Tibial artery (tissue), 4 donors: ENCODE measurements at regions not wholly inside any gene's neighbourhood (a gene's known extent, or its start where the extent isn't known, plus 50 kb on each side); places are given as distances from the start of the nearest gene placed in this dataset.

Experiments used
- DNase-seq, 2 donors: peaks; one replicate each; pipeline ENCODE4 v3.0.0-alpha.2; 2019
- H3K27ac ChIP-seq, 2 donors: fragments of 200-600 bp; sonication (generic) in 1 of 2; 1 replicate in 1 of 2; 2 replicates in 1 of 2; pipeline ENCODE4 v1.5.1; 2018 to 2019; ENCODE audit warnings: mild to moderate bottlenecking in 1 of 2
- H3K27me3 ChIP-seq, 2 donors: fragments of 200-600 bp; sonication (generic) in 1 of 2; one replicate each; pipeline versions ENCODE4 v1.5.1 to v1.6.0; 2016 to 2019
- H3K36me3 ChIP-seq, 3 donors: fragments of 200-600 bp; sonication (generic) in 2 of 3; one replicate each; pipeline ENCODE4 v1.5.1; 2016 to 2019; ENCODE audit warnings: mild to moderate bottlenecking in 2 of 3
- H3K4me1 ChIP-seq, 4 donors: fragments of 200-600 bp; sonication (generic) in 2 of 4; 1 replicate in 3 of 4; 2 replicates in 1 of 4; pipeline ENCODE4 v1.5.1; 2016 to 2019
- H3K4me3 ChIP-seq, 2 donors: fragments of 200-600 bp; sonication (generic) in 1 of 2; 1 replicate in 1 of 2; 2 replicates in 1 of 2; pipeline ENCODE4 v1.5.1; 2018 to 2019; ENCODE audit warnings: mild to moderate bottlenecking in 2 of 2
- H3K9me3 ChIP-seq, 3 donors: fragments of 200-600 bp; sonication (generic) in 1 of 3; one replicate each; pipeline ENCODE4 v1.5.1; 2016 to 2019
- intact Hi-C: fragments of 100-400 bp; cut with DNase I; formaldehyde crosslinking; loops from one replicate; pipeline ENCODE4 v1.15.0; 2023; ENCODE audit warnings: low total_unique reads
- TF ChIP-seq, protein P1 (sequence below), 2 experiments: fragments of 200-600 bp in 1 of 2; fragments of 450-650 bp in 1 of 2; IDR thresholded peaks; one replicate each; pipeline ENCODE4 v1.5.1; 2017 to 2019; ENCODE audit warnings: antibody characterized with exemption in 2 of 2, mild to moderate bottlenecking in 1 of 2, moderate library complexity in 1 of 2

DNA sequence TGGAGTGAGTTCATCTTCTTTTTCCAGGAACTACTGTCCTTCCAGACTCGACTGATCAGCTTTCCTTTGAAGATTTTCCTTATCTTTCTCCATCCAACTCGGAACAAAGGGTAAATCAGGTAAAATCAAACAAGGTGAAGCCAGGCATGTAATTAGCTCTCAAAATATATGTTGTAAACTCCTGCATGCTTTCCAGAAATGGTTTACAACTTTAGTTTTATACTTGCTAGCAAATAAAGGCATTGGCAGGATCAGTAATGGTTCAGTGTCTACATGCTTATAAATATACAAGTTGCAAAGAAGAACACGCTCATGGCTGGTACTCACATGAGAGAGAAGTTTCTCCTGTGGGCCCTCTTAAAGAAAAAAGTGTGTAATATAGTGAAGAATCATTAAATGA is 102.5 kb downstream of the FSCB start:
- no peak for DNase-seq

DNA sequence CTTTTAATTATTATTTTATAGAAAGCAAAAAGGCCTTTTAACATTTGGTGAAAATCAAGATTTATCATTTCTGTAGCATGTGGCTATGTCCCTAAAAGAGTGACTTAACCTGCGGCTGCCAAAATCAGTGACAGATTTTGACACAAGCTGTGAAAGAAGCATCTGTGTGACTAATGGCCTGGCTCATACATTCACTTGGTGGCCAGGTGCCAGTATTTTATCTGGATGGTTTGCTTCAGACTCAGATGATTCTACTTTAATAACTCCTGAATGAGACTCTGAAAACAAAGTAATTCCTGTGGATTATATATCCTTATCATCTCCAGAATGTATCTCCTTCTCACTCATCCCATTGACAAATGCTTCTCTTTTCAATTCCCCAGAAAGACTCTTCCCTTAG is 103.0 kb downstream of the FSCB start:
- no peak for DNase-seq
- Histone ChIP-seq H3K36me3 (no peaks in the 10 kb centered on the region), H3K4me3 (no peak overlapping the region), H3K4me1 (no peaks in the 10 kb centered on the region), H3K27ac (no peak overlapping the region), H3K27me3 (no peaks in the 10 kb centered on the region), H3K9me3 (no peaks in the 10 kb centered on the region)
- intact Hi-C loops, result no loop called here
- TF ChIP-seq, protein P1, sequence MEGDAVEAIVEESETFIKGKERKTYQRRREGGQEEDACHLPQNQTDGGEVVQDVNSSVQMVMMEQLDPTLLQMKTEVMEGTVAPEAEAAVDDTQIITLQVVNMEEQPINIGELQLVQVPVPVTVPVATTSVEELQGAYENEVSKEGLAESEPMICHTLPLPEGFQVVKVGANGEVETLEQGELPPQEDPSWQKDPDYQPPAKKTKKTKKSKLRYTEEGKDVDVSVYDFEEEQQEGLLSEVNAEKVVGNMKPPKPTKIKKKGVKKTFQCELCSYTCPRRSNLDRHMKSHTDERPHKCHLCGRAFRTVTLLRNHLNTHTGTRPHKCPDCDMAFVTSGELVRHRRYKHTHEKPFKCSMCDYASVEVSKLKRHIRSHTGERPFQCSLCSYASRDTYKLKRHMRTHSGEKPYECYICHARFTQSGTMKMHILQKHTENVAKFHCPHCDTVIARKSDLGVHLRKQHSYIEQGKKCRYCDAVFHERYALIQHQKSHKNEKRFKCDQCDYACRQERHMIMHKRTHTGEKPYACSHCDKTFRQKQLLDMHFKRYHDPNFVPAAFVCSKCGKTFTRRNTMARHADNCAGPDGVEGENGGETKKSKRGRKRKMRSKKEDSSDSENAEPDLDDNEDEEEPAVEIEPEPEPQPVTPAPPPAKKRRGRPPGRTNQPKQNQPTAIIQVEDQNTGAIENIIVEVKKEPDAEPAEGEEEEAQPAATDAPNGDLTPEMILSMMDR (IDR thresholded peaks at IDR 0.05), result no peak

More for the DNA sequence above, 102.5 kb downstream of the FSCB start:
- Histone ChIP-seq H3K36me3 (no peaks in the 10 kb centered on the region), H3K27ac (no peak overlapping the region), H3K4me1 (no peaks in the 10 kb centered on the region), H3K9me3 (no peaks in the 10 kb centered on the region), H3K27me3 (no peaks in the 10 kb centered on the region), H3K4me3 (no peak overlapping the region)
- TF ChIP-seq, protein P1 (IDR thresholded peaks at IDR 0.05), result no peak
- intact Hi-C loops, result no loop called here

DNA sequence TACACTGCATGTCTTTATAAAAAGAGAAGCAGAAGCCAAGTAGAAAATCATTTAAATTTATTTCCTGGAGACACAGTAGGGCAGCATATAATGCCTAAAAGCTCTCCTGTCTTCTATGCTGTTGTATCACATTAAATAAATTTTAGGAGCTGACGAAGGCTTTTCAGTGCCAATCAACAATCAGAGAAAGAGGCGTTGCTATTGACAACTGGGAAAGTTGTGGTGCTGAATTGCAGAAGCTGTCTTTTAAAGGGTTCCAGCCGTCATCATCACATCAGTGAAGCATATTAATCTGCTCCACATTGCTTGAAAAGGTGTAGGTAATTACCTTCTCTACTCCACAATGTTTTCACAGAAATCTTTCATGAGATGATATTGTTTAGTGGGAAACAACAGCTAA is 103.9 kb downstream of the FSCB start:
- H3K27ac ChIP-seq, result no peak overlapping the region
- TF ChIP-seq, protein P1 (IDR thresholded peaks at IDR 0.05), result no peak
- H3K4me3 ChIP-seq, result no peak overlapping the region
- no peaks in the 10 kb centered on the region for H3K4me1 ChIP-seq
- H3K9me3 ChIP-seq, result no peaks in the 10 kb centered on the region
- no peaks in the 10 kb centered on the region for H3K36me3 ChIP-seq
- H3K27me3 ChIP-seq, result no peaks in the 10 kb centered on the region
- intact Hi-C loops, result no loop called here
- DNase-seq, result no peak

DNA sequence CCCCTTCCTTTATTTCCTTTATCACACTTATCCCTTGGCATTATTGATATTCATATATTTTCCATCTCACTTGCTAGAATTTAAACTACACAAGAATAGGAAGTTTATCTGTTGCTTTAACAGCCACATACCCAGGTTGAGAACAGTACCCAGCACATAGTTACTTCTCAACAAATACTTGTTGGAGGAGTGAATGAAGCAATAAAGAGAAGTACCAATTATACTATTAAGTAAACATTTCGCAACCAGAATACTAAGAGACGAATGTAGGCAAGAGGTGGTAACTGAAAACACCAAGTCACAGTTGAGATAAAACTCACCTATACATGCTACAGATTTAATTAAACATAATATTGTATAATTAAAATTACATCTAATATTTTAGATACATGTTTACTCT is 110.9 kb downstream of the FSCB start:
- H3K4me3 ChIP-seq, result no peak overlapping the region
- no peaks in the 10 kb centered on the region for H3K36me3 ChIP-seq
- H3K27me3 ChIP-seq, result no peaks in the 10 kb centered on the region
- H3K4me1 ChIP-seq, result no peaks in the 10 kb centered on the region
- H3K9me3 ChIP-seq, result no peaks in the 10 kb centered on the region
- no peak overlapping the region for H3K27ac ChIP-seq
- DNase-seq, result no peak
- intact Hi-C loops, result no loop called here
- TF ChIP-seq, protein P1 (IDR thresholded peaks at IDR 0.05), result no peak

DNA sequence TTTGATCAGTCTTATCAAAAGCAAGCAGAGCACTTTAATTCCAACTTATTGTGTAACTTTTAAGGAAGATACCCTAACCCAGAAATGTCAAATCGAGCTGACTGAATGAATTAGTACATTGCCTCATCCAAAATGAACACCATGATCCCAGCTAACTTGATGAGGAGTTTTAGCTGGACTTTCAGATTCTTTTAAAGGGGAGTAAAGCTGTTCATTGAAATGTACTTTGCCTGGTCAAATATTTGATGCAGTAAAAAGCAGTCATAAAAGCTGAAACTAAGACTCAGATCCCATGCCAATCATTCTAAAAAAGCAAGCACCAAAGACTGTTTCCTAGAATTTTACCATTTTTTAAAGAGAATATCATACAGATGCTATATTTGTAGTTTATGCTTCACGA is 114.1 kb downstream of the FSCB start:
- H3K4me1 ChIP-seq, result no peaks in the 10 kb centered on the region
- TF ChIP-seq, protein P1 (IDR thresholded peaks at IDR 0.05), result no peak
- intact Hi-C loops, result no loop called here

DNA sequence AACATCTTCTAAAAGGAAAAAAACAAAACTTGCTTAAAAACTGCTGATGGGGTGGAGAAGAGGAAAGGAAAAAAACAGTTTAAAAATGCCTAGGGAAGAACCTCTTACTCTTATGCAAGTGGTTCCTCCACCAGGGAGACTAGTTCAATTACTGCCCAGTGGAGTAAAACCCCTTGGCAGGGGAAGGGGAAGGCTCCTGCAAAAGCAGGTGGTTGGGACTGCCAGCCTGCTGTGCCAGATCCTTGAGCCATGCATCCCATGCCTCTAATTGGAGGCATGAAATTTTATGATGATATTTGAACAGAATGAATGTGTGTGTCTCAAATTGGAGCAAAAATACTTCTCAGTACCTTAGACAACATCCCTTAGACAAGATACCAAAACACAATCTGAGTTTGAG is 118.8 kb downstream of the FSCB start:
- Histone ChIP-seq H3K27ac (no peak overlapping the region), H3K27me3 (no peaks in the 10 kb centered on the region), H3K4me1 (no peaks in the 10 kb centered on the region), H3K4me3 (no peak overlapping the region), H3K36me3 (no peaks in the 10 kb centered on the region), H3K9me3 (no peaks in the 10 kb centered on the region)
- intact Hi-C loops, result no loop called here
- TF ChIP-seq, protein P1 (IDR thresholded peaks at IDR 0.05), result no peak
- DNase-seq, result no peak

More for the DNA sequence above, 114.1 kb downstream of the FSCB start:
- Histone ChIP-seq H3K27me3 (no peaks in the 10 kb centered on the region), H3K4me3 (no peak overlapping the region), H3K27ac (no peak overlapping the region), H3K36me3 (no peaks in the 10 kb centered on the region), H3K9me3 (no peaks in the 10 kb centered on the region)
- no peak for DNase-seq
